Karpas-422 (cell line): ENCODE measurements at regions not wholly inside any gene's neighbourhood (a gene's known extent, or its start where the extent isn't known, plus 50 kb on each side); places are given as distances from the start of the nearest gene placed in this dataset.

Experiments used
- DNase-seq: peaks from one replicate; pipeline ENCODE4 v3.0.0-alpha.2; 2015
- H2AFZ ChIP-seq: fragments of 200-600 bp; sonication (generic); 2 replicates; pipeline ENCODE4 v1.6.1; 2014; ENCODE audit warnings: antibody characterized with exemption, low read length, mixed read lengths
- H3K27ac ChIP-seq: fragments of 200-600 bp; sonication (generic); 2 replicates; pipeline ENCODE4 v1.5.1; 2014; ENCODE audit warnings: mild to moderate bottlenecking, low read length, moderate library complexity
- H3K27me3 ChIP-seq: fragments of 200-600 bp; sonication (generic); 2 replicates; pipeline ENCODE4 v1.6.1; 2014; ENCODE audit warnings: low read length, mixed read lengths
- H3K36me3 ChIP-seq: fragments of 200-600 bp; sonication (generic); 2 replicates; pipeline ENCODE4 v1.6.1; 2014; ENCODE audit warnings: low read length, mixed read lengths; ENCODE audit not compliant: insufficient read depth
- H3K4me1 ChIP-seq: fragments of 200-600 bp; sonication (generic); 2 replicates; pipeline ENCODE4 v1.6.1; 2014; ENCODE audit warnings: mild to moderate bottlenecking, low read length, mixed read lengths
- H3K4me2 ChIP-seq: fragments of 200-600 bp; sonication (generic); 2 replicates; pipeline ENCODE4 v1.6.1; 2014; ENCODE audit warnings: low read length, low read depth, mild to moderate bottlenecking; ENCODE audit not compliant: poor library complexity, severe bottlenecking
- H3K4me3 ChIP-seq: fragments of 200-600 bp; sonication (generic); 2 replicates; pipeline ENCODE4 v1.5.1; 2014; ENCODE audit warnings: mild to moderate bottlenecking, antibody characterized with exemption, low read length, mixed read lengths
- H3K79me2 ChIP-seq: fragments of 200-600 bp; sonication (generic); 2 replicates; pipeline ENCODE4 v1.6.1; 2014; ENCODE audit warnings: mild to moderate bottlenecking, low read length, mixed read lengths
- H3K9ac ChIP-seq: fragments of 200-600 bp; sonication (generic); 2 replicates; pipeline ENCODE4 v1.6.0; 2014; ENCODE audit warnings: low read length
- H3K9me2 ChIP-seq: fragments of 200-600 bp; sonication (generic), shearing (Covaris generic); replicated peaks from 2 replicates; pipeline ENCODE4 v1.6.0; 2014; ENCODE audit warnings: mild to moderate bottlenecking, low read length, moderate library complexity; ENCODE audit not compliant: insufficient read depth
- H3K9me3 ChIP-seq: fragments of 300-700, 200-600 bp; sonication (generic); 2 replicates; pipeline ENCODE4 v1.6.1; 2014; ENCODE audit warnings: low read length, mixed read lengths
- H4K20me1 ChIP-seq: fragments of 200-600 bp; sonication (generic); 2 replicates; pipeline ENCODE4 v1.6.1; 2014; ENCODE audit warnings: mild to moderate bottlenecking, antibody characterized with exemption, low read length, low read depth; ENCODE audit not compliant: insufficient read depth

DNA sequence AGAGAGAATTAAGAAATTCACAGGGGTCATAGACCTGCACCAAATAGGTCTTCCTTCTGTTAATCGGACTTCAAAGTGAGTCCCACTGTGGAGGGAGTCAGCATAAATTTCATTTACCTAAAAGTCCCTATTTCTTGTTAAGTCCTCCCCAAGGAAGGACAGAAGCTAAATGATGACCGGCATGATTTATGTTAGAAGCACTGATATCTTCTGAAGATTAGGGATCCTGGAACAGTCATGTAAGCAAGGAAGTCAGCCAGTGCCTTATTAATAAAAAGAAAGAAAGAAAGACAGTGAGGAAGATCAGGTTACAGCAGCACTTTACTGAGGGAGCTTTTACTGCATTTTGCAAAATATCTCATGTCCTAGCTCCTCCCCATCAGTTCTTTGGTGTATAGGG is 287.5 kb downstream of the FOXG1 start:
- Histone ChIP-seq H3K4me2 (no peak overlapping the region), H4K20me1 (no peaks in the 10 kb centered on the region), H3K9me3 (peaks cover 79% of the 10 kb centered on the region), H2AFZ (no peak overlapping the region), H3K4me1 (no peaks in the 10 kb centered on the region), H3K4me3 (no peak overlapping the region), H3K27ac (no peak overlapping the region), H3K9ac (no peak overlapping the region), H3K36me3 (no peaks in the 10 kb centered on the region), H3K79me2 (no peaks in the 10 kb centered on the region), H3K27me3 (no peaks in the 10 kb centered on the region), H3K9me2 (no peaks in the 10 kb centered on the region)
- no peak for DNase-seq

DNA sequence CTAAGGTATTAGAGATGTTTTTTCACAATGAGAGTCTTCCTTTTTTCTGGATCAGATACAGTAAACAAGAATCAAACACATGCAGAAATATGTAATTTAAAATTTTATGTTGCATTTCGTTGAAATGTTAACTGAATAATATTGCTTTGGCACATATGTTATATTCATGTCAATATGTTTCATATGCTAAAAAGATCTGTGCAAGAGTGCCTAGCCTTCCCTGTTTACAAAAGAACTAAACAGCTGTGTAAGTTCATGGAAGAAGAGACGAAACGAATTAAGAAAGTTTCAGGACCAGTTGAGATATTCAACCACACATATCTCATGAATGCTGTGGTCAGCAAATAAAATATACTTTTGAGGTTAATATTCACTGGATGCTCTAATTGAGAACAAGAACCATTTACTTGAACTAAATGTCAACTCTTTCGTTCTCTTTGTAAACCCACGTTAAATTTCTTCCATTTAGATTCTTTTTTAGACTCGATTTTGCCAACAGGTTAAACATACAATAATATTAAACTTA is 289.5 kb downstream of the FOXG1 start:
- H2AFZ ChIP-seq = 0 out of 2 replicates have a peak overlapping the region, but pooled peaks have one; percentile 25
- H3K27me3 ChIP-seq = no peaks in the 10 kb centered on the region
- no peak overlapping the region for H3K9ac ChIP-seq
- no peaks in the 10 kb centered on the region for H3K9me2 ChIP-seq
- no peaks in the 10 kb centered on the region for H3K36me3 ChIP-seq
- no peaks in the 10 kb centered on the region for H3K4me1 ChIP-seq
- H3K4me3 ChIP-seq = no peak overlapping the region
- peaks cover 70% of the 10 kb centered on the region for H3K9me3 ChIP-seq
- H4K20me1 ChIP-seq = no peaks in the 10 kb centered on the region
- no peaks in the 10 kb centered on the region for H3K79me2 ChIP-seq
- DNase-seq = no peak
- H3K27ac ChIP-seq = no peak overlapping the region
- no peak overlapping the region for H3K4me2 ChIP-seq

DNA sequence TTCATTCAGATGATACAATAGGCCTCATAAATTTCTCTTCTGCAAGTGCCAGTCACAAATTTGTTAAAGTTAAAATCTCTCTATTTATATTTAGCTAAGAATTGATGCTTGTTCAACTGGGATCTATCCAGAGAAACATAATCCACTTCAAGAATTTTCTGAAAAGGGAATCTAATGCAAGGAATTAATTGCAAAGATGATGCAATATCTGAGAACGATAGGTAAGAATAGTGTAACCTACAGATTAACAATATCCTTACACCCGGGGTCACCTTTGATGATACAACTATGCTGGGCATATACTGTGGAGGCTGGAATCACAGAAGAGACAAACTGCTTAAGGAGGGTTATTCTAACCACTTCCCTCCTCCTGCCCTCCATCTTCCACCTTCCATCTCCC is 295.1 kb downstream of the FOXG1 start:
- Histone ChIP-seq H2AFZ (no peak overlapping the region), H3K79me2 (no peaks in the 10 kb centered on the region), H3K4me2 (no peak overlapping the region), H3K9me2 (no peaks in the 10 kb centered on the region), H3K27ac (no peak overlapping the region), H3K9me3 (peaks cover 50% of the 10 kb centered on the region), H3K27me3 (no peaks in the 10 kb centered on the region), H3K4me3 (no peak overlapping the region), H4K20me1 (no peaks in the 10 kb centered on the region), H3K4me1 (no peaks in the 10 kb centered on the region), H3K9ac (no peak overlapping the region), H3K36me3 (no peaks in the 10 kb centered on the region)
- no peak for DNase-seq

DNA sequence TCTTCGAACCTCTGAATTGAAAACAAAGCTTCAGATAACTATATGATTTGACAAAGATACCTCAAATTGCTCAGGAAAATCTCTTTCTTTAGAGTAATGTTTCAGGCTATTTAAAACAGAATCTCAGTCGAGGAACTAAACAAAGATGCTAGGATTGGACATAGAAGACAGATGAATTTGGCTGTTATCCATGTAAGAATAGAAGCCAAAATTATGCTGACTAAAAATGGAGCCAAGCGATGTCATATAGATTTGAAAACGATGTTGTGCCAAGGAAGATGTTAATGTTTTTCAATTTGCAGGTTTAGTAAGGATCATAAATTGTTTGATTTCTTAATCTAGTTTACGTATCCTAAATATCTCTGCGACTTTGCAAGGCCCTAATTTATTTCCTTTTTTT is 295.9 kb downstream of the FOXG1 start:
- DNase-seq = no peak
- no peaks in the 10 kb centered on the region for H3K4me1 ChIP-seq
- H3K9ac ChIP-seq = no peak overlapping the region
- no peak overlapping the region for H2AFZ ChIP-seq
- no peaks in the 10 kb centered on the region for H3K79me2 ChIP-seq
- no peaks in the 10 kb centered on the region for H3K9me2 ChIP-seq
- no peaks in the 10 kb centered on the region for H4K20me1 ChIP-seq
- peaks cover 49% of the 10 kb centered on the region for H3K9me3 ChIP-seq
- H3K27me3 ChIP-seq = no peaks in the 10 kb centered on the region
- H3K4me2 ChIP-seq = no peak overlapping the region
- no peaks in the 10 kb centered on the region for H3K36me3 ChIP-seq
- H3K4me3 ChIP-seq = no peak overlapping the region
- H3K27ac ChIP-seq = no peak overlapping the region

DNA sequence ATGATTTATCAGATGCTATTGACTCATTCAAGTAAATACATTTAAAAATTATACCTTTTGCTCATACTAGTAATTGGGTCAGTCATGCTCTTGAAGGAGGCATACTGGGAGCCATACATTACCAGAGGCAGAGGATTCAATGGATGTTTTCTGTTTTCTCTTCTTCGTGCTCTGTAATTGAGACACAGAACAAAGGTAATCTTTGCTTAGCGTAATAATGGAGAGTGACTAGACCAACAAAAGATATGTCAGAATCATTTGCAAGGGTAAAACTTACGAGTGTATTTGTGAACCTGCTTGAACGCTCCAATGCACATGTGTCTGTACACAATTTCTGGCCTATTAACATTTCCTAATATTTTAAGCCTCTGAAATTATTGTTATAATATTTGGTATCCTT is 296.4 kb downstream of the FOXG1 start:
- H3K79me2 ChIP-seq = no peaks in the 10 kb centered on the region
- no peak for DNase-seq
- no peak overlapping the region for H3K4me3 ChIP-seq
- H3K36me3 ChIP-seq = no peaks in the 10 kb centered on the region
- H3K4me2 ChIP-seq = no peak overlapping the region
- H3K27me3 ChIP-seq = no peaks in the 10 kb centered on the region
- H4K20me1 ChIP-seq = no peaks in the 10 kb centered on the region
- H3K9ac ChIP-seq = no peak overlapping the region
- no peak overlapping the region for H2AFZ ChIP-seq
- no peak overlapping the region for H3K27ac ChIP-seq
- H3K9me2 ChIP-seq = no peaks in the 10 kb centered on the region
- H3K9me3 ChIP-seq = peaks cover 50% of the 10 kb centered on the region
- H3K4me1 ChIP-seq = no peaks in the 10 kb centered on the region

DNA sequence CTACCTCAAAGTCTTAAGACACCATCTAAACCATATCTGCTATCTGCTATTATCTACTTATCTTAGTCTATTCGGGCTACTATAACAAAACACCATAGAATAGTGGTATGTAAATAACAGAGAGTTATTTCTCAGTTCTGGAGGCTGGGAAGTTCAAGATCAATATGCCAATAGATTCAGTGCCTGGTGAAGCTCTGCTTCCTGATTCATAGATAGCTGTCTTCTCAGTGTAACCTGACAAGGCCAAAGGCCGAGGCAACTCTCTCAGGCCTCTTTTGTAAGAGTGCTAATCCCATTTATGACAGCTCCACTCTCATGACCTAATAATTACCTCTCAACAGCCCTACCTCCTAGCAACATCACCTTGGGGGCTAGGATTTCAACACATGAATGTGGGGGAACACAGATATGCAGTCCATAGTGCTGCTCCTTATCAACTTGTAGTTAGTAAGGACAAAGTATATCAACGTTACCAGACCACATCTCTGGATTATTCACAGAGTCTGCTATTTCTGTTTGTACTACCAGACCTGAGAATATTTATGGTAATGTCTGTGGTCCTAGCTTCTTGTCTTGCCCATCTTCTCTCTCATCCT is 297.8 kb downstream of the FOXG1 start:
- H3K4me3 ChIP-seq = no peak overlapping the region
- no peak overlapping the region for H3K4me2 ChIP-seq
- no peaks in the 10 kb centered on the region for H3K79me2 ChIP-seq
- H3K27ac ChIP-seq = no peak overlapping the region
- no peak overlapping the region for H2AFZ ChIP-seq
- no peaks in the 10 kb centered on the region for H3K4me1 ChIP-seq
- no peak for DNase-seq
- no peaks in the 10 kb centered on the region for H3K36me3 ChIP-seq
- no peaks in the 10 kb centered on the region for H3K9me2 ChIP-seq
- H4K20me1 ChIP-seq = no peaks in the 10 kb centered on the region
- H3K9me3 ChIP-seq = peaks cover 53% of the 10 kb centered on the region
- H3K27me3 ChIP-seq = no peaks in the 10 kb centered on the region
- H3K9ac ChIP-seq = no peak overlapping the region

DNA sequence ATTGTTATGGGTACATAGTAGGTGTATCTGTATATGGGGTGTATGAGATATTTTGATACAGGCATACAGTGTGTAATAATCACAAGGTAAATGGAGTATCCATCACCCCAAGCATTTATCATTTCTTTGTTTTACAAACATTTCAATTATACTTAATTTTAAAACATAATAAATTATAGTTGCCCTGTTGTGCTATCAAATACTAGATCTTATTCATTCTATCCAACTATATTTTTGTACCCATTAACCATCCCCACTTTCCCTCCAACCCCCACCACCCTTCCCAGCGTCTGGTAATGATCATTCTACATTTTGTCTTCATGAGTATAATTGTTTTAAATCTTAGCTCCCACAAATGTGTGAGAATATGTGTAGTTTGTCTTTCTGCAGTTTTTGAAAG is 302.6 kb downstream of the FOXG1 start:
- H3K4me3 ChIP-seq = no peak overlapping the region
- no peaks in the 10 kb centered on the region for H3K27me3 ChIP-seq
- H3K9ac ChIP-seq = no peak overlapping the region
- H3K27ac ChIP-seq = no peak overlapping the region
- H3K79me2 ChIP-seq = no peaks in the 10 kb centered on the region
- no peaks in the 10 kb centered on the region for H4K20me1 ChIP-seq
- no peaks in the 10 kb centered on the region for H3K4me1 ChIP-seq
- peaks cover 70% of the 10 kb centered on the region for H3K9me3 ChIP-seq
- no peaks in the 10 kb centered on the region for H3K9me2 ChIP-seq
- DNase-seq = no peak
- no peak overlapping the region for H2AFZ ChIP-seq
- no peak overlapping the region for H3K4me2 ChIP-seq
- no peaks in the 10 kb centered on the region for H3K36me3 ChIP-seq

DNA sequence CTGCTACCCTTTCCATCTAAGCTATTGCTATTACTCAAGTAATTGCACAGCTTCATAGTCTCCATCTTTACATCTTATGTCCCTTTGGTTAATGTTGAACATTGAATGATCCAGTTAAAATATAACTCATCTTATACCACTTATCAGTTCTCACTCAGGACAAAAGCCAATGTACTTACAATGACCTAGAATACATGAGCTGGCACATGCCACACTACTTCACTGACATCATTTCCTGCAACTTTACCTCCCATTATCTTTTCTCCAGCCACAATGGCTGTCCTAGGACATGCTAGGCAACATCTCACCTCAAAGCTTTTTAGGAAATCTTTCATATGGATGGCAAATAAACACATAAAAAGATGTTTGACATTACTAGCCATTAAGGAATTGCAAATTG is 309.2 kb downstream of the FOXG1 start:
- H3K4me2 ChIP-seq = no peak overlapping the region
- no peak overlapping the region for H3K9ac ChIP-seq
- no peak overlapping the region for H3K4me3 ChIP-seq
- no peak overlapping the region for H3K27ac ChIP-seq
- no peaks in the 10 kb centered on the region for H3K36me3 ChIP-seq
- H3K79me2 ChIP-seq = no peaks in the 10 kb centered on the region
- H3K27me3 ChIP-seq = no peaks in the 10 kb centered on the region
- no peaks in the 10 kb centered on the region for H4K20me1 ChIP-seq
- H2AFZ ChIP-seq = no peak overlapping the region
- no peaks in the 10 kb centered on the region for H3K4me1 ChIP-seq
- no peak for DNase-seq
- peaks cover 79% of the 10 kb centered on the region for H3K9me3 ChIP-seq
- H3K9me2 ChIP-seq = no peaks in the 10 kb centered on the region
